Islet of Langerhans (tissue), 1 donor: ENCODE measurements at regions not wholly inside any gene's neighbourhood (a gene's known extent, or its start where the extent isn't known, plus 50 kb on each side); places are given as distances from the start of the nearest gene placed in this dataset.

Experiments used
- FAIRE-seq: peaks from one replicate; lab custom pipeline; 2011; peaks lifted over from hg19 to GRCh38; lab: Jason Lieb, UNC

DNA sequence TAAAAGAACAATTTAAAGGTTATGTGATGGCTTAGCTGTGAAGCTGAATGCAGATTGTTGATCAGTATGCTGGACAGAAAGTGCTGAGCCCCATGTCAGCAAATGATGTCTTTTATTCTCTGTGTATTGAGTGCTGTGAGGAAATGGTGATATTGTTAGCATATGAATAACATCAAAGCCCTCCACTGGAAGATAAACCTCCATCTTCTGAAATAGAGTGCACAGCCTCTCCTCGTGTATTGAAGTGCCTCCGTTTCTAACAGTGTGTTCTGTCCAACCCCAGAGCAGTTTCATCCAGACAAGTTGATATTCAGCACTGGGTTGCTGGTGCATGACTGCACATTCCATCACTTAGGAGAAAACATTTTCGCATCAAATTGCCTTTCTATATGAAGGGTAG lies 242.9 kb downstream of the CSNK1G3 start:
- FAIRE-seq, result no peak

DNA sequence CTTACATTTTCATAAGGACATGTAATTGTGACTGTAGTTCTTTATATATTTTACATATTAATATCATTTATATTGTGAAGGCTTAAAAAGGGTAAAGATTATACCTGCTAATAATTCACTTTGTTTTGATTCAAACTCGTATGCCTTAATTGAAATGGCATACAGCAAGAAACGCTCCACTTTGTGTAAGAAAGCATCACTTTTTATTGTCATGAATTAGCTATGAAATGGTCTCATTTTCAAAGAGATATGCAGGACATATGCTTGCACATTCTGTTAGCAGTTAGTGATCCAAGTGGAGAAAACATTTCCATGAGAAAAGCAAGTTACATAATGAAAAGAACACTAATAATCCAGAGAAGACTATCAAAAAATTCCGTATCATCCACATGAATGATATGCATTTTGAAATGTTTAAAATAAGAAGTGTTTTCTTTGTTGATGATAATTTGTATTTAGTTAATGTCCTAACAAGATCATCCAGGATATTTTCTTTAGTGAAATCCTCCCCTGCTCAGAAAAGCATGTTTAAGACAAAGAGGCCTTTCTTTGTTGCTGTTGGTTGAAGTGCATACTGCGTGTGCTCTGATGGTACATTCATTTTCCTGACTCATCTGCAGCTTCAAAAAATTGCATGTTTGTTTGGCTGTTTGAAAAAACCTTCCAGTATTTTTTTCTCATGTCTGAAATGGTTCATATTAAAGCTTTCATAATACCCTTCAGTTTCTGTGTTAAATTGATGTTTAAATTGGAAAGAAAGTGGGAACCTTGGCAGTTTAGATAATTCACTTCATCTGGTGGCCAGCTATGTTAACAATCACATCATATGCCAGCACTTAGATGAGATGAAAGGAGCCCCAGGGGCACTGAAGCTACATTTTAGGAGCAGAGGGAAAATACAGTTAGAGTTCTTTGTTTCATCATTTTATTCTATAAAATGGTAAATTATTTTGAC lies 242.2 kb downstream of the CSNK1G3 start:
- no peak for FAIRE-seq

DNA sequence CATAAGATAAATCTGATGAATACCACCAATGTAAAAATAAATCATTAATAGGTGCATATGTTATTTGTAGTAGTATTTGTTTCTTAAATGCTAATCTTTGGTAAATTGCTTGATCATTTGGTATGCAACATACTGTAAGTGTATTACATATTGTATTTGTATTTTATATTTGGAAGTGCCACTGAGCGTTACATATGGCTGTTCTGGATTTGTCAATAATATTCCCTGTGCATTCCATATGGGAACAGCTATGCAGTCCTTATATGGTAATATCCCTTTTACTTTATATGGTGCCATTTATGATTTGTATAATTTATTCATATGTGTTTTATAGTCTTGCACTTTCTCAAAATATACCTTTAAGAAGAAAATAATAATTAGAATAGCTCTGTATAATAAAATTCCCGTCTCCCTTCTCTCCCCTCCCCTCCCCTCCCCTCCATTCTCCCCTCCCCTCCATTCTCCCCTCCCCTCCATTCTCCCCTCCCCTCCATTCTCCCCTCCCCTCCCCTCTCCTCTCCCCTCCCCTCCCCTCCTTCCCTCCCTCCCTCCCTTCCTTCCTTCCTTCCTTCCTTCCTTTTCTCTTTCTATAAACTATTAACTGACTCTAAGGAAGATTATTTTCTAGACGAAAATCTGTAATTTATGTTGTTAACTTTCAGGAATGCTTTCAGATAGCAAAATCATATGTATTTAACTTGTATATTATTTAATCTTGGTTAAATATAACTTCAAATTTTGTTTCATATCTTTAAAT lies 241.4 kb downstream of the CSNK1G3 start:
- no peak for FAIRE-seq

DNA sequence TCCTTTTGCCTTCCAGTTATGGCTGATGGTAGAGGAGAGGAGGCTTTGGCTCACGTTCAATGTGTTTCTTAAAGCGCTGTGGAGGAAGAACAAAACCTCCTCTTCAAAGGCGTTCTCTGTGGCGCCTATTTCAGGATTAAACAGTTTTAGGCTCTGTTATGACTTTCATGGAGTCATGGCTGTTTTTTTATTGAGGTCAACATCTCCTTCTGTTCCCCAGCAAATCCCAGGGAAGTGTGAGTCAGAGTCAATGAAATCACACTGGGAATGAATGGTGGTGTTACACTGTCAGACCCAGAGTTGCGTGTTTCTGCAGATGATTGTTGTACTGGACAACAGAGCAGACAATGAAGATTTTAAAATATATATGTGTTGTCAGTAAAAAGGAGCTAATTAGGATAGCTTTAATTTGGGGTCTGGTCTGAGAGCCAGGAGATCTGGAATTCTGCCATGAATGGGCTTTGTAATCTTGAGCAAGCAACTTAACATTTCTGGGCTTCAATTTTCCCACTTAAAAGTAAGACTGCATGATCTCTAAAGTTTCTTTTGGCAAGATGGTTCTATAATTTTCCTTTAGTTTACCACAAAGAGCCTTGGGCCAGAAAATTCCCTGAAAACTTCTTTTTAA lies 240.7 kb downstream of the CSNK1G3 start:
- FAIRE-seq, result no peak

DNA sequence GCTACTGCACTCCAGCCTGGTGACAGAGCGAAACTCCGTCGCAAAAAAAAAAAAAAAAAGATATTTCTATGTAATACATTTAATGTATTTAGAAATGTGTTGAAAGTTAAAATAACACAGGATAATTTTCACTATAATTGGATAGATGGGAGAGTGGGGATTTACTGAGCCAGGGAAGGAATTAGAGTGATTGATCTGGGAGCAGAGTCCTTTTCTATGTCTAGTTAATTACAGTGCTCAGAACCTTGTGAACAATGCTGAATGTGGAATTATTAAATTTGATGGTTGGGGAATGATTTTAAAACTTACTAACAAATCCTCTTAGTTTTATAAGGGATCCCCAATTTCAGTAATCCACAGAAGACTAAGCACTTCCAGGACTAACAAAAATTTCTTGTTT lies 239.7 kb downstream of the CSNK1G3 start:
- no peak for FAIRE-seq

DNA sequence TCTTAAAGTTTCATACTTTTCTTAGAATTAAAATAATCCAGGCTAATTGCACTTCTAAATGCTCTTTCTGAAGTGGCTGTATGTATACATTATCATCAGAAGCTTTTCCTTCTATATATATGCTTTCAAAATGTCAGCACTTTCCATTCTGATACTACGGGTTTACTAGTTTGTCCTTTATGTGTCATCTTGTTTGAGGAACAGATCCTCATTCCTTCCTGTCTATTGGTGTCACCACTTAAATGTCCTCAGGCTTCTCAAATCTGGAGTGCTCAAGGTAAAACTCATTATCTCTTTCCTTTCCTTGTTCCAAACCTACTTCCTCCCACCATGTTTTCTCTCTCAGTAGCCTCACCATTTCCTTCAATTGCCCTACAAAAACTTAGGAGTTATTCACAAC lies 236.3 kb downstream of the CSNK1G3 start:
- FAIRE-seq, result no peak

DNA sequence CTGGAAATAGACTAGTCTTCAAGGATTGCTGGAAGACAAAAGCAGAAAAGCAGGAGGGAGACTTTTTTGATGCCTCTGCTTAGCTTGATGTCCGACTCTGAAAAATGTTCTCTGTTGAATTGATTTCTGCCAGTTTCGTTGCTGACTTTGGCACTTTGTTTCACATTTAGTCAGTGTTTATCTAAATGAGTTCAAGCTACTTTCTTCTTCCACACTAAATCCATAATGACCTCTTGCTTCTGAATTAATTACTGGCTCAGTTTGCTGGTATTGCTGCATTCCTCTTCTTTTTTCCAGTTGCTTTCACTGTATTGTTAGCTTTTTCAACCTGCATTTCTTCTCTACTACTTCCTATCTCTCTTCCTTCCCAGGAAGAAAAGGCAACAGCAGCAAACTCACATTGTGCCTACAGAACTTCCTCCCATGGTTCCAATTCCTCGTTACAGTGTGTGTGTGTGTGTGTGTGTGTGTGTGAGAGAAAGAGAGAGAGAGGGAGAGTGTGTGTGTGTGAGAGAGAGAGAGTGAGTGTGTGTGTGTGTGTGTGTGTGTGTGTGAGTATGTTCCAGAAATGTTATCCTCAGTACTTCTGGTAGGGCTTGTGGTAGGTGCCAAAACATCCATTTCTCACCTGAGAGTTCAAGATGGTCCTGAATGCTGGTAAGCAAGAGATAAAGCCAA lies 234.8 kb downstream of the CSNK1G3 start:
- FAIRE-seq, result no peak

DNA sequence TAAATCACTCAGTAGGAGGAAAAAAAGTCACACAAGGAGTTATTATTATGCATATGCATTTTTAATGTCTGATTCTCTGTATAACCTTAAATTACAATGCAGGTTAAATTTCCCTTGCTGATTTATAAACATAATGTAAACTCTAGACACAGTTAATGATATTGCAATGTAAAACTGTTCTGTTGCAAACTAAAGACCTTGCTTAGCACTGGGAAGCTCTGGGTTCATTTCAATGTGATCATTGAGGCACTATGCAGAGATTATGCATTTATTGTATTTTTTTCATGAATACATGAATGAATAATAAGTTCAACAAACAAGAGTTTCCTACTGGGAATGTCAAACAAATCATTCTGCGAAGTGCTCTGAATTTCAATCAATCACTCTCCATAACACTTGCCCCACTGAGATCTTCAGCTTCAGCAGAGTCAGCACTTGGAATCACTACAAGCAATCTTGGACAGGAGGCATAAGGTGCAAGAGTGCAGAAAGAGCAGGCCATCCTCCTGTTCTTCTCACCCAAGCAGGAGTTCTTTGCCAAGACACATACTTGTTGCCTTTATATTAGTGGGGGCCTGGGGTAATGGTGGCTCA lies 232.1 kb downstream of the CSNK1G3 start:
- no peak for FAIRE-seq

DNA sequence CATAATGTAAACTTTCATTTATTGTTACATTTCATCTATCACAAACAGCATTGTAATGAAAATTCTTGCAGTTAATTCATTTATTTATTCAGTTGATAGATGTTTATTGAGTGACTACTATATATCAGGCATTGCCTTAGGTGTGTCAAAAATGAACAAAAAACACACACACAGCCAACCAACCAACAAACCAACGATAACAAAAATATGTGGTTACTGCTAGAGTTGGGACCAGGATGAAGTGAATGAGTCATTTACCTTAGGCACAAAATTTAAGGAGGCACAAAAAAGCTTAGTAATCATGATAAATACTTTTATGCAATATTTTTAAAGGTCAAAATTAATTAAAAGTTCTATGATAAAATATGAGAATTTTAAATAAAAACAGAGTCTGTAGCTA lies 223.4 kb downstream of the CSNK1G3 start:
- no peak for FAIRE-seq

DNA sequence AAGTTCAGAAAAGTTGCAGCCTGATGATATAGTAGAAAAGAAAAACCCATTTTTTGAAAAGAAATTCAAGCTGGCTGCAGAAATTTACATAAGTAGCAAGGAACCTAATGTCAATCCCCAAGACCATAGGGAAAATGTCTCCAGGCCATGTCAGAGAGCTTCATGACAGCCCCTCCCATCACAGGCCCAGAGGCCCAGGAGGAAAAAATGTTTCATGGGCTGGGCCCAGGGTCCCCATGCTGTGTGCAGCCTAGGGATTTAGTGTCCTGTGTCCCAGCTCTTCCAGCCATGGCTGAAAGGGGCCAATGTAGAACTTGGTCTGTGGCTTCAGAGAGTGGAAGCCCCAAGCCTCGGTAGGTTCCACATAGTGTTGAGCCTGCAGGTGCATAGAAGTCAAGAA lies 220.3 kb downstream of the CSNK1G3 start:
- FAIRE-seq, result no peak

DNA sequence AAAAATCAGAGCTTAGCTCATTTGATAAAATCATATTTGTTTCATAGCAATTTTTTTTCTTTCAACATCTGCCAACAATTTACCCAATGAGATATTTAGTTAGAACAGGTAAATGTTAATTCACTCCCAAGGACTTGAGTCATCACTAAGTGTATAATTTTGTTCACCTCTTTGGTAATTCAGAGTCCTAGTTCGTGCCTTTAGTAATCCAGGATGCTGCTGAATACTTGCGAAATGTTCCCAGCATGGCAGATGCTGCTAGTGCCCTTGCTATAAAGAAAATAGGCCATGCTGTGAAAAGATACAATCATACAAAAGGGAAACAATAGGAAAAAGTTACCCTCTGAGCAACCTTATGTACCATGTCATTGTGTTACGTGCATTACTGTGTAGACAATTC lies 210.5 kb downstream of the CSNK1G3 start:
- no peak for FAIRE-seq

DNA sequence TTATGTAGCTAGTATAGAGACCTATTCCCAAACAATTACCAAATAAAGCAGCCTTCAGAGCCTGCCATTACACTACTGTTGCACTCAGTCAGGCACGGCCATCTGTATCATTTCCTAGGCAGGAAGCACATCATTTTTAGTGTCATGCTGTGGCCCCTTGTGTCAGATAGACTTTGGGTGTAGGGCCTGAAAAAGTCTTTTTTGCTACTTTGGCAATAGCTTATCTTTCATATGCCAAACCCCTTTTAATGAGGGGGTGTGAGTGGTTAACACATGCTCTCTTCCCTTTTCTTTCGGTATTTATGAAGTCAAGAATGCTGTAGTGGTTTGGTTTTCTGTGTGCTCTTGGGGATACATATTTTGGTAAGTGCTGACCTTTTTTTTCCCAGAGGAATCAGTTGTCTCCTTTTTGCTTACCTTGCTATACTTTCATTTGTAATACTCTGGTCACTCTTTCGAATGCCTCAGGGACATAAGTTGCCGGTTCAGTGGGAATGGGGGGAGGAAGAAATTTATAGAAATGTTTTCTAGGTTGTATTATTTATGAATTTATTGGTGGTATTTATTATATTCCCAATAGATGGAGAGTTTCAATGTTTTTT lies 209.8 kb downstream of the CSNK1G3 start:
- no peak for FAIRE-seq

DNA sequence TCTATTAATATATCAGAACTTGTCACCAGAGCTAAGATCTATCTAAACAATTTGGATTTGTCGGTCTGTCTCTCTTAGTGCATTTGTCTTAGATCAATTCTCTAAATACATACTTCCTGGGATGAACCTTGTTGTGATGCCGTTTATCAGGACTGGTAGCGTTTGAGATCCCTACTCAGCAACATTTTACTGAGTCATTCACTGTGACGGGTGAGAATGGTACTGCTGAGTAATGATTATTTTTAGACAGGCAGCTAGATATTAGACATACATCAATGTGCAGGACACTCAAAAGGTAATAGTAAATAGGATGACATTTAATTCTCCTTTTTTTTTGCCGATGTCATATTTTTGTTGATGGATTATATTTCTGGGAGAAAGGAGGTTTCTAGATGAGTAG lies 209.0 kb downstream of the CSNK1G3 start:
- FAIRE-seq, result no peak

DNA sequence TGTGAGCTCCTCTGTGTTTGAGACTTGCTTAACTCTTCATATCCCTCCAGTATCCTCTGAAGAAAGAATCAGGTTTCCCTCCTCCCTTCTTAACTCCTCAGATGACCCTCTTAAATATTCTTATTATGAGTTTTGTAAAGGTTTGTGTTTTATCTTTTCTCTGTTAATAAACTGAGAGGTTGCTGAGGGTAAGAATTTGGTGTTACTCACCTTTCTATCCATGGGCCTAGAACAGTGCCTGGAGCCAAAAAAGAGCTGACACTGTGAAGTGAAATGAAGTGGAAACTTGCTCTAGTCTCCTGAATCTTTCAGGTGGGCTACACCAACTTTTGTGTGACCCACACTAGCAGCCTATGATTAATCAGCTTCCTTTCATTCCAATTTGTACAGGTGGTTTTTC lies 208.4 kb downstream of the CSNK1G3 start:
- no peak for FAIRE-seq

DNA sequence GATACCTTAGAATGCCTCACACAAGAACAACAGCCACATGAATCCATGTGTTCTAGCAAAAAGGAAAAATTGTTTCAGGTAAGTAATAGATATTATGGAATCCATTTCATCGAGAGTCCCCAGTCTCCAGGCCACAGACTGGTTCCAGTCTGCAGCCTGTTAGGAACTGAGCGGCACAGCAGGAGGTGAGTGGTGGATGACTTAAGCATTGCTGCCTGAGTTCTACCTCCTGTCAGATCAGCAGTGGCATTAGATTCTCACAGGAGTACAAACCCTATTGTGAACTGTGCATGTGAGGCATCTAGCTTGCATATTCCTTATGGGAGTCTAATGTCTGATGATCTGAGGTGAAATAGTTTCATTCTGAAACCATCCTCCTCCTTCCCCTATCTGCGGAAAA lies 207.0 kb downstream of the CSNK1G3 start:
- FAIRE-seq, result no peak

DNA sequence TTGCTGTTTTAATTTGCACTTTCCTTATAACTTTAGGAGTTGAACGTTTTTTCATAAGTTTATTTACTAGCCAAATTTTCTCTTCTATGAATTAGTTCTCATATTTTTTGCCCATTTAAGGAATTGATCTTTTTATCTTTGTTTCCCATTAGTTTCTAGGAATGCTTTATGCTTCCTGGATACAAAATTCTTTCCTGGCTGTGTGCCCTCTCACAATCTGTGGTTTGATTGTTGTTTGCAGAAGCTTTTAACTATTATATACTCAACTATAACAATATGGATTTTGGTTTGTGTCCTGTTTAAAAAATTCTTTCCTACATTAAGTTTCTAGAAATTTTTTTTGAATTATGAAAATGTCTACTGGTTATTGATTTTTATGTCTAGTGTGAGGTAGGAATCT lies 206.3 kb downstream of the CSNK1G3 start:
- FAIRE-seq, result no peak

DNA sequence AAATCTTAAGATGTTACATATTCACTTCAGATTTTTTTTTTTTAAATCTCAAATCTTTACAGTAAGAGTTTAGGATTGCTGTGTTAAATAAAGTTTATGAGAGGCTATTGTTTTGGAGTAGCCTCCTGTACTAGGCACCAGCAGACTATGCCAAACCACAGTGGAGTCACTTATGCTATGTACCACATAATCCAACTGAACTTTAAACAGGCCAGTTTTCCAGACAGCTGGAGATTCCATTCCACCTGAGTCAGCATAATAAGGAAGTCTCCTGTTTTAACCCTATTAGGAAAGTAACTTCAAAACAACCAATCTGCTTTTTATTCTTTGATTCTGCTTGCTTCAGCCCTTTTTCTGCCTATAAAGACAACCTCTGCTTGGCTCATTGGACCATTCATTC lies 205.2 kb downstream of the CSNK1G3 start:
- FAIRE-seq, result no peak

DNA sequence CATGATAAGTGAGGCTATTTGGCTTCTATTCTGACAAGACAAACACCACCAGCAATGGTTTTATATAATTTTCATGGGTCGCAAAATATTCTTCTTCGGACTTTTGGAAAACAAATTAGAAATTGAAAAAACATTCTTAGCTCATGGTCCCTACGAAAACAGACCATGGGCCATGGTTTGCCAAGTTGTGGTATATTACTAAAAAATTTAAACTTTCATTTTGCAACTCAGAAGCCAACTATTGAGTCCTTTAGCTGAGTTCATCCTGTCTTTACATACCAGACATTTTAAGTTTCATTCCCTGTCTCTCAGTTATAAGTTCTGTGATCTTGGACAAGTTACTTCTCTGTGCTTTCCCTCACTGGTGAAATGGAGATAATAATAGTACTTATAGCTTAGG lies 198.1 kb downstream of the CSNK1G3 start:
- no peak for FAIRE-seq

DNA sequence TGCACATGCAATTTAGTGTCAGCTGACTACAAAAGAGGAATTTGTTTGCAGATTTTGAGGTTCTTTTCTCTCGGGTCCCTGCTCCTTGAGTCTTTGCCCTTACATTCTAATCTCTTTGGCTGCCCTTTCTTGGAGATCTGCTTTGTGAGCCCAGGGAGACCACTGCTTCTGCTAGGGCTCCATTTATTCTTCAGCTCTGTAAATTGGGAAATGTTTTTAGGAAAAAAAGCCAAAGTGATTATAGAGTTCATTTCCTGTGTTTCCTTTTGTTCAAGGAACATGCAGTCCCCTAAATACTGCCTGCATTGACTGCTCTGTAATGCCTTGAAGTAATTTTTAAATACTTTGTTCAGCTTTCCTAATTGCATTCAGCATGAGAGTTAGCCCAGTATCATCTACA lies 197.4 kb downstream of the CSNK1G3 start:
- no peak for FAIRE-seq

DNA sequence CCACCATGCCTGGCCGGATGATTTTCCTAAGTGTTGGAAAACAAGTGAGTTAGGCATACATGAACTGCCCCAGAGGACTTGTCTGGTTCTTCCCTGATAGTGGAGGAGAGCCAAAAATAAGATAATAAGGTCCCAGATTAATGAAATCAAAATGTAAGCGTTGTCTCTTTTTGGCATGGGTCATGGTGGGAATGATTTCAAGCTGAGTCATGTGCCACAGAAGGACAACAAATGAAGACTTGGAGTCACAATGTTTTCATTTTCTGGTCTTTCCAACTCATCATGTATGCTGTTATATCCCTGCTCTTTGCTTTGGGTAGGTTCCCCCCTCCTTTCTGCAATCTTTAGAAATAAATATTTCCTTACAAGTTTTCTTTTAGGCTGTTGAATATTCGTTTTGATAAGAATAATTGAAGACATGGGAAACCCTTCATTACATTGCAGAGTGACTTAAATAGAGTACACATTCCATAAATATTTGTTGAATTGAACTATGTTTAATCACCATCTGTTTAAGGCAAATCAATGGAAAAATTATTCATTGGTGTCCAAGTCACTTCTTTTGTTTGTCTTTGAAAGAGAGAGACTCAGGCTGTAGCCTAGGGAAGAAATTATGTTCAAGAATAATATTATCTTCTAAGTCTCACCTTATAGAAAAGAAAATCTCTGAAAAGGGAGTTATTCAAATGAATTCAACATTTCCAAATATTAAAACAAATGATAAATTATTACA lies 196.3 kb downstream of the CSNK1G3 start:
- no peak for FAIRE-seq

DNA sequence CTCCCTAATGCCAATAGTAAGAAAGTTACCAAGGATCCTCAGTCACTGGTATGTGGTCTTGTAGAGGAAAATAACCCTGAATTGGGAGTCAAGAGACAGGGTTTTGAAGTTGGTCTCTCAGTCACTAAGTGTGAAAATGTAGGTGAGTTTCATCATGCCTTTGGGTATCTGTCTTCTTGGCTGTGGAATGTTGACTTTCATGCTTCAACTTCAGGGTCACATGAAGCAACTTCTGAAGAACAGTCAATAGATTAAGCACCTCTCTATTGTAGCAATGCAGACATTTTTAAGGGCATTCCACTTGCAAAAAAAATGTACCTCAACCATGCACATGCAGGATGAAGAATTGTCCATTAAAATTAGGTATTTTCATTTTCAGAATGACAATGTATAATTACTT lies 194.6 kb downstream of the CSNK1G3 start:
- FAIRE-seq, result no peak
